RWPE1 (cell line): ENCODE measurements at regions not wholly inside any gene's neighbourhood (a gene's known extent, or its start where the extent isn't known, plus 50 kb on each side); places are given as distances from the start of the nearest gene placed in this dataset.
A peak's percentile ranks its signal among the peaks of the same experiment; 100 is the strongest.

Source experiments
- CTCF ChIA-PET: fragments of 350-600 bp; sonication (Branson Sonifier 250); formaldehyde crosslinking; extraction: SDS; loops from one replicate; lab custom pipeline; 2021; lab: Yijun Ruan, JAX
- POLR2A ChIA-PET: fragments of 400-600 bp; formaldehyde crosslinking; extraction: SDS; loops from one replicate; lab custom pipeline; 2020; ENCODE audit warnings: antibody characterized with exemption; ENCODE audit not compliant: low non-redundant PET; lab: Yijun Ruan, JAX
- DNase-seq: peaks from one replicate; pipeline ENCODE4 v3.0.0; 2012; ENCODE audit warnings: low spot score
- H3K27ac ChIP-seq: fragments of 450-650 bp; 2 replicates; pipeline ENCODE4 v1.5.1; 2017
- TF ChIP-seq, protein P1 (sequence below): fragments of 450-650 bp; conservative IDR thresholded peaks from 2 replicates; pipeline ENCODE4 v1.5.1; 2017; ENCODE audit warnings: low read depth, mild to moderate bottlenecking

DNA sequence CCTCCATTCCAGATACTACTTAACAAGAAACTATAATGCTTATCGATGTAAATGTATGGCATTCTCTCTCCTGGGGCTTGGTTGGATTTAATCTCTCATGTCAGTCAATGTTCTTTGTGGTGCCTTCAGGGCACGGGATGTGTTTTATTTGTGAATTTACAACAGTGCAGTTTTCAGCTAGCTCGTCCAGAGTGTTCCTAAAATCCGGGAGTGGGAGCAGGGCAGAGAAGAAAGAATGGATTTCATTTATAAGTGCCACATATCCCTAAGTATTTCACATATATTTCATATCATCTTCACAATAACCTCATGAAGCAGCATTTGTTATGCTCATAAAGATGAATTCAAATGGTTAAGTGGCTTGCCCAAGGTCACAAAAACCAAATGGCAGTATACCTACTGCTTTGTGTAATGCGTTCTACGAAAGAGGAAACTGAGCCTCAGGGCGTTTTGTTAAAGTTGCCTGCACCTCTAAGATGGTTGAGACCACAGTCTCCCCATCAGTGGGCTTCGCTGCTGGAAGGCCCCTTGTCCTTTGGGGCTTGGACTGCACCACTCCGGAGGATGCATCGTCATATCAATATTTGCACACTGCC is 134.7 kb upstream of the MGAT5 start:
- H3K27ac ChIP-seq, result peak overlapping the region; percentile 93
- TF ChIP-seq, protein P1, sequence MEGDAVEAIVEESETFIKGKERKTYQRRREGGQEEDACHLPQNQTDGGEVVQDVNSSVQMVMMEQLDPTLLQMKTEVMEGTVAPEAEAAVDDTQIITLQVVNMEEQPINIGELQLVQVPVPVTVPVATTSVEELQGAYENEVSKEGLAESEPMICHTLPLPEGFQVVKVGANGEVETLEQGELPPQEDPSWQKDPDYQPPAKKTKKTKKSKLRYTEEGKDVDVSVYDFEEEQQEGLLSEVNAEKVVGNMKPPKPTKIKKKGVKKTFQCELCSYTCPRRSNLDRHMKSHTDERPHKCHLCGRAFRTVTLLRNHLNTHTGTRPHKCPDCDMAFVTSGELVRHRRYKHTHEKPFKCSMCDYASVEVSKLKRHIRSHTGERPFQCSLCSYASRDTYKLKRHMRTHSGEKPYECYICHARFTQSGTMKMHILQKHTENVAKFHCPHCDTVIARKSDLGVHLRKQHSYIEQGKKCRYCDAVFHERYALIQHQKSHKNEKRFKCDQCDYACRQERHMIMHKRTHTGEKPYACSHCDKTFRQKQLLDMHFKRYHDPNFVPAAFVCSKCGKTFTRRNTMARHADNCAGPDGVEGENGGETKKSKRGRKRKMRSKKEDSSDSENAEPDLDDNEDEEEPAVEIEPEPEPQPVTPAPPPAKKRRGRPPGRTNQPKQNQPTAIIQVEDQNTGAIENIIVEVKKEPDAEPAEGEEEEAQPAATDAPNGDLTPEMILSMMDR, result no peak
- CTCF ChIA-PET, result interaction anchor here (0.6 to 2.7 kb wide), 10 partner anchors 88 to 332 kb away, joined by 3 to 23 read pairs (median 8); no protein-coding TSS in a partner anchor
- DNase-seq, result no peak
- POLR2A ChIA-PET, result interaction anchor here (1.3 kb wide), 1 partner anchor 89 kb away, joined by 3 read pairs; no protein-coding TSS in a partner anchor

DNA sequence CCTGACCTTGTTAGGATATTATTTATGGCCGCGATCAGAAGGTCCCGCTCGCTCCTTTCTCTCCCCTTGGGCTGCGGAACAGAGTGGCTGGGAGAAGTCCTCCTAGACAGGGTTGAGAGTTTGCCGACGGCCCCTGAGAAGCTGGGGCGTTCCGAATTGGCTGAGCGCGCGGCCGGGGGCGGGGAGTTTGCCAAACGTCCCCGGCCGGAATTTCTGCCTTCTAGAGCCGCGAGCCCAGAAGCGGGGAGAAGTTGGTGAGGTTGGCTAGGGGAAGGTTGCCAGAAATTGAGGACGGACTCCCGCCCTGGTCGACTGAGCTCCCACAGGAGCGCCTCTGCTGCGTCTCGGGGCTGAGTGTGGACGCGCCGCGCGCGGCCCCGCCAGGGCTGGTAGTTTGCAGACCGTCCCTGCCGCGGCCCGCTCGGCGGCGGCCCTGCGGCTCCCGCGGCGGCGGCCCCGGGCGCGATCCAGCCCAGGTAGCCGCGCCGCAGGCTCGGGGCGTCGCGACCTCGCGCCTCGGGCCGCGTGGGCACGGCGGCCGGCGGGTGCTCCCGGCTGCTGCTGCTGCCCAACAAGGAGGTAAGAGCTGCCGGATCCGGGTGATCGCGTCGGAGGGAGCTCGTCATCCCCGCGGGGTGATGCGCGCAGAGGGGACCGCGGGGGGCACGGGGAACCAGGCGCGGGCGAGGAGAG is 134.0 kb upstream of the MGAT5 start:
- TF ChIP-seq, protein P1, result no peak
- POLR2A ChIA-PET, result interaction anchor here (1.3 kb wide), 1 partner anchor 89 kb away, joined by 3 read pairs; no protein-coding TSS in a partner anchor
- peak overlapping the region; percentile 93 for H3K27ac ChIP-seq
- DNase-seq, result peak; percentile 95
- CTCF ChIA-PET, result interaction anchor here (0.7 to 1.5 kb wide), 4 partner anchors 88 to 331 kb away, joined by 3 to 8 read pairs (median 5); no protein-coding TSS in a partner anchor

DNA sequence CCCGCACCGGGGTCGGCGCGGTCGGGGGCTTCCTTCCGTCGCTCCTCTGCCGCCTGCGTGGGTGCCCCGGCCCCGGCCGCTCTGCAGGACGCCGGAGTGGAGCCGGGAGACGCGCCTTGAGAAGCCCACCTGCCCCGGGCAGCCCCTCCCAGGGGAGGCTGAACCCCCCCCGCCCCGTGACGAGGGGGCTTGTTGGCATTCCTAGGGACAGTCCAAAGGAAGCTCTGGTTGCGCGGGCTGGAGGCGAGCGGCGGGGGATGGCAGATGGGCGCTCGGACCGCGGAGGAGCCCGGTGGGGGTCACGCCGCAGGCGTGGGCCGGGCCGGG is 133.5 kb upstream of the MGAT5 start:
- CTCF ChIA-PET, result interaction anchor here (0.7 to 1.5 kb wide), 4 partner anchors 88 to 331 kb away, joined by 3 to 7 read pairs (median 3); no protein-coding TSS in a partner anchor
- peak; percentile 19 for DNase-seq

DNA sequence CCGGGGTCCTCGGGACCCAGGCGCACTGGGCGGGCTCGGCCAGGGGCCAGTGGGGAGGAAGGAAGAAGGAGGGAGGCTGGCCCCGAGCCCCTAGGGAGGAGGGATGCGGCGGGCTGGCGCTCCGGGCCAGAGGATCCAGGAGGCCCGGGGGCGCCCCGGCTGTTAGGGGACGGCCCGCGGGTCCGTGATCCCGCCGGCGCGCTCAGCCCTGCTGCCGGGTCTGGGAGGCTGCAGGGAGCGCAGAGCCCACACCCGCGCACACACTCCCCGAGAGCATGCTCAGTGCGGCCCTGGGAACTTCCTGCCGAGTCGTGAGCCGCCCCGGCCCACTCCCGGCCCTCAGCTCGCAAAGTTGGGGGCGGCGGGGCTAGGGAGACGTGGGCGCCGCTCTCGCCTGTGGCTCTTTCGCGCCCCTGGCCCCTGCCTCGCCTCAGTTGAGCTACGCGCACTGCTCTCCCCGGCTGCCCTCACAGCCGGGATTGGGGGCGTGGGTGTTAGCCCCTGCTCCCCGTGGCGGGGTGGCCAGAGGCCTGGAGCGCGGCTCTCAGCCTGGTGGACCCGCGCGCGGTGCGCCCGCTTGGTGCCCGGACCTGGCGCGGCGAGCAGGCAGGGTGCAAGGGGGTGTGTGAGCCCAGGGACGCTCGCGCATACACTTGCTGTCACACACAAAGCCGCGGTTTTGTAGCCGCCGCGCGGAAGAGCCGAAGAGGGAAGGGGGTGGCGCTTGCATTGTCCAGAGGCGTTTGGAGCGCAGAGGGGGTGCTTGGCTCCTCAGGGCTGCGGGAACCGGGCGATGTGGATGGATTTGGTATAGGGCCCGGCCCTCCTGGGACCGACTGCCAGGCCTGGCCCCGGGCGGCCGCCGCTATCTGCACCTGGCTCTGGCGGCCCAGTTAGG is 132.9 kb upstream of the MGAT5 start:
- peak; percentile 55 for DNase-seq
- H3K27ac ChIP-seq, result peak overlapping the region; percentile 93
- TF ChIP-seq, protein P1, result no peak
- ChIA-PET POLR2A (interaction anchor here (1.1 to 1.3 kb wide), 2 partner anchors 77 to 87 kb away, joined by 3 read pairs; no protein-coding TSS in a partner anchor), CTCF (interaction anchor here (0.8 to 1.5 kb wide), 2 partner anchors 87 to 125 kb away, joined by 3 to 7 read pairs; no protein-coding TSS in a partner anchor)

More for the DNA sequence above, 133.5 kb upstream of the MGAT5 start:
- POLR2A ChIA-PET, result interaction anchor here (1.1 to 1.3 kb wide), 2 partner anchors 78 to 88 kb away, joined by 3 read pairs; no protein-coding TSS in a partner anchor
- TF ChIP-seq, protein P1, result no peak
- peak overlapping the region; percentile 93 for H3K27ac ChIP-seq

GRCh38 chr2:134122610-134123009 is 131.3 kb upstream of the MGAT5 start:
- POLR2A ChIA-PET, result no interaction called here
- DNase-seq, result no peak

More at GRCh38 chr2:134122610-134123009, 131.3 kb upstream of the MGAT5 start:
- H3K27ac ChIP-seq, result no peak overlapping the region
- CTCF ChIA-PET, result interaction anchor here (1.1 kb wide), 1 partner anchor 226 kb away, joined by 3 read pairs; no protein-coding TSS in a partner anchor
- TF ChIP-seq, protein P1, result no peak
